ENCODE measurements at regions not wholly inside any gene's neighbourhood (a gene's known extent, or its start where the extent isn't known, plus 50 kb on each side); places are given as distances from the start of the nearest gene placed in this dataset.

DNA sequence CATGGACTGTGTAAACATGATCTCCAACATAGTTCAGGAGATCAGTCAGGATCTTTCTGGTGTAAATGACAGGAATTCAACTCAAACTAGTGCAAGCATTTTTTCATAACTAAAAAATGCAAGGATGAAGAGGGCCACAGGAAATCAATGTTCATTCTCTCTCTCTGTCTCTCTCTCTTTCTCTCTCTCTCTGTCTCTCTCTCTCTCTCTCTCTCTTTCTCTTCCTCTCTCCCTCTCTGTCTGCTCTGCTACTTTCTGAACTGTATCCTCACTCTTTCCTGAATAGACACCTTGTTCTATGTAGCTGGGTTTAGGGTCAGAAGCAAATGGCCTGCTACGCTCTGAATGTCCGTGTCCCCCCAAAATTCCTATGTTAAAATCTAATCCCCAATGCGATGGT is 240.9 kb upstream of the UBE2E2 start:
- no peak overlapping the region for H3K4me3 ChIP-seq (ENCODE audit: low read depth, low read length)
- H3K36me3 ChIP-seq (ENCODE audit: control insufficient read depth in 2 of 2, insufficient read depth in 1 of 2, low read length in 2 of 2) = no peaks in the 10 kb centered on the region
- POLR2A ChIA-PET = interaction anchor here (0.5 kb wide), 1 partner anchor 224 kb away, joined by 4 read pairs; no protein-coding TSS in a partner anchor
- no peak overlapping the region for H3K27ac ChIP-seq (ENCODE audit: extremely low read depth, low read depth, low read length)
- no peaks in the 10 kb centered on the region for H3K4me1 ChIP-seq (ENCODE audit: control insufficient read depth, insufficient read depth, low read length)
- no peaks in the 10 kb centered on the region for H3K9me3 ChIP-seq (ENCODE audit: control insufficient read depth, insufficient read depth, low read depth, low read length)
- CTCF ChIA-PET = no interaction called here
- no peak for TF ChIP-seq ZNF776 (tag by site-specific recombination; IDR thresholded peaks at IDR 0.05; ENCODE audit: borderline replicate concordance)
- peak; percentile 92 for TF ChIP-seq ZNF596 (tag by site-specific recombination; IDR thresholded peaks at IDR 0.05)
- TF ChIP-seq HOXC10 (CRISPR knock-in tag; IDR thresholded peaks at IDR 0.05) = no peak

GRCh38 chr3:22966349-22966748 is 236.8 kb upstream of the UBE2E2 start:
- no peaks in the 10 kb centered on the region for H3K4me1 ChIP-seq (ENCODE audit: control insufficient read depth, insufficient read depth, low read length)
- POLR2A ChIA-PET = no interaction called here

GRCh38 chr3:22969276-22969675 is 233.9 kb upstream of the UBE2E2 start:
- H3K4me3 ChIP-seq (ENCODE audit: low read depth, low read length) = no peak overlapping the region
- H3K4me1 ChIP-seq (ENCODE audit: control insufficient read depth, insufficient read depth, low read length) = no peaks in the 10 kb centered on the region
- CTCF ChIA-PET = no interaction called here
- no peaks in the 10 kb centered on the region for H3K9me3 ChIP-seq (ENCODE audit: control insufficient read depth, insufficient read depth, low read depth, low read length)
- H3K27ac ChIP-seq (ENCODE audit: extremely low read depth, low read depth, low read length) = no peak overlapping the region
- no peaks in the 10 kb centered on the region for H3K36me3 ChIP-seq (ENCODE audit: control insufficient read depth in 2 of 2, insufficient read depth in 1 of 2, low read length in 2 of 2)
- no peak for TF ChIP-seq ZNF19 (tag by site-specific recombination; IDR thresholded peaks at IDR 0.05; ENCODE audit: low read depth)
- TF ChIP-seq ZNF324 (tag by site-specific recombination; IDR thresholded peaks at IDR 0.05) = no peak
- POLR2A ChIA-PET = no interaction called here

More at GRCh38 chr3:22966349-22966748, 236.8 kb upstream of the UBE2E2 start:
- H3K36me3 ChIP-seq (ENCODE audit: control insufficient read depth in 2 of 2, insufficient read depth in 1 of 2, low read length in 2 of 2) = no peaks in the 10 kb centered on the region
- TF ChIP-seq ZNF555 (tag by site-specific recombination; conservative IDR thresholded peaks at IDR 0.05) (no peak), ZNF473 (tag by site-specific recombination; IDR thresholded peaks at IDR 0.05) (no peak), ZNF777 (tag by site-specific recombination; IDR thresholded peaks at IDR 0.05; ENCODE audit: borderline replicate concordance) (no peak), MZF1 (tag by site-specific recombination; IDR thresholded peaks at IDR 0.05; ENCODE audit: borderline replicate concordance) (no peak), ZNF623 (tag by site-specific recombination; IDR thresholded peaks at IDR 0.05) (no peak), ZNF10 (tag by site-specific recombination; IDR thresholded peaks at IDR 0.05) (no peak), HOXA7 (CRISPR knock-in tag; IDR thresholded peaks at IDR 0.05; ENCODE audit: borderline replicate concordance) (no peak), ZNF140 (tag by site-specific recombination; IDR thresholded peaks at IDR 0.05) (no peak)
- TF ChIP-seq, protein P1, sequence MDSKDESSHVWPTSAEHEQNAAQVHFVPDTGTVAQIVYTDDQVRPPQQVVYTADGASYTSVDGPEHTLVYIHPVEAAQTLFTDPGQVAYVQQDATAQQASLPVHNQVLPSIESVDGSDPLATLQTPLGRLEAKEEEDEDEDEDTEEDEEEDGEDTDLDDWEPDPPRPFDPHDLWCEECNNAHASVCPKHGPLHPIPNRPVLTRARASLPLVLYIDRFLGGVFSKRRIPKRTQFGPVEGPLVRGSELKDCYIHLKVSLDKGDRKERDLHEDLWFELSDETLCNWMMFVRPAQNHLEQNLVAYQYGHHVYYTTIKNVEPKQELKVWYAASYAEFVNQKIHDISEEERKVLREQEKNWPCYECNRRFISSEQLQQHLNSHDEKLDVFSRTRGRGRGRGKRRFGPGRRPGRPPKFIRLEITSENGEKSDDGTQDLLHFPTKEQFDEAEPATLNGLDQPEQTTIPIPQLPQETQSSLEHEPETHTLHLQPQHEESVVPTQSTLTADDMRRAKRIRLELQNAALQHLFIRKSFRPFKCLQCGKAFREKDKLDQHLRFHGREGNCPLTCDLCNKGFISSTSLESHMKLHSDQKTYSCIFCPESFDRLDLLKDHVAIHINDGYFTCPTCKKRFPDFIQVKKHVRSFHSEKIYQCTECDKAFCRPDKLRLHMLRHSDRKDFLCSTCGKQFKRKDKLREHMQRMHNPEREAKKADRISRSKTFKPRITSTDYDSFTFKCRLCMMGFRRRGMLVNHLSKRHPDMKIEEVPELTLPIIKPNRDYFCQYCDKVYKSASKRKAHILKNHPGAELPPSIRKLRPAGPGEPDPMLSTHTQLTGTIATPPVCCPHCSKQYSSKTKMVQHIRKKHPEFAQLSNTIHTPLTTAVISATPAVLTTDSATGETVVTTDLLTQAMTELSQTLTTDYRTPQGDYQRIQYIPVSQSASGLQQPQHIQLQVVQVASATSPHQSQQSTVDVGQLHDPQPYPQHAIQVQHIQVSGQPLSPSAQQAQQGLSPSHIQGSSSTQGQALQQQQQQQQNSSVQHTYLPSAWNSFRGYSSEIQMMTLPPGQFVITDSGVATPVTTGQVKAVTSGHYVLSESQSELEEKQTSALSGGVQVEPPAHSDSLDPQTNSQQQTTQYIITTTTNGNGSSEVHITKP (tag by site-specific recombination; IDR thresholded peaks at IDR 0.05) = no peak
- TF ChIP-seq, protein P2, sequence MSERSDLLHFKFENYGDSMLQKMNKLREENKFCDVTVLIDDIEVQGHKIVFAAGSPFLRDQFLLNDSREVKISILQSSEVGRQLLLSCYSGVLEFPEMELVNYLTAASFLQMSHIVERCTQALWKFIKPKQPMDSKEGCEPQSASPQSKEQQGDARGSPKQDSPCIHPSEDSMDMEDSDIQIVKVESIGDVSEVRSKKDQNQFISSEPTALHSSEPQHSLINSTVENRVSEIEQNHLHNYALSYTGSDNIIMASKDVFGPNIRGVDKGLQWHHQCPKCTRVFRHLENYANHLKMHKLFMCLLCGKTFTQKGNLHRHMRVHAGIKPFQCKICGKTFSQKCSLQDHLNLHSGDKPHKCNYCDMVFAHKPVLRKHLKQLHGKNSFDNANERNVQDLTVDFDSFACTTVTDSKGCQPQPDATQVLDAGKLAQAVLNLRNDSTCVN (tag by site-specific recombination; optimal IDR thresholded peaks at IDR 0.05) = no peak
- TF ChIP-seq, protein P3, sequence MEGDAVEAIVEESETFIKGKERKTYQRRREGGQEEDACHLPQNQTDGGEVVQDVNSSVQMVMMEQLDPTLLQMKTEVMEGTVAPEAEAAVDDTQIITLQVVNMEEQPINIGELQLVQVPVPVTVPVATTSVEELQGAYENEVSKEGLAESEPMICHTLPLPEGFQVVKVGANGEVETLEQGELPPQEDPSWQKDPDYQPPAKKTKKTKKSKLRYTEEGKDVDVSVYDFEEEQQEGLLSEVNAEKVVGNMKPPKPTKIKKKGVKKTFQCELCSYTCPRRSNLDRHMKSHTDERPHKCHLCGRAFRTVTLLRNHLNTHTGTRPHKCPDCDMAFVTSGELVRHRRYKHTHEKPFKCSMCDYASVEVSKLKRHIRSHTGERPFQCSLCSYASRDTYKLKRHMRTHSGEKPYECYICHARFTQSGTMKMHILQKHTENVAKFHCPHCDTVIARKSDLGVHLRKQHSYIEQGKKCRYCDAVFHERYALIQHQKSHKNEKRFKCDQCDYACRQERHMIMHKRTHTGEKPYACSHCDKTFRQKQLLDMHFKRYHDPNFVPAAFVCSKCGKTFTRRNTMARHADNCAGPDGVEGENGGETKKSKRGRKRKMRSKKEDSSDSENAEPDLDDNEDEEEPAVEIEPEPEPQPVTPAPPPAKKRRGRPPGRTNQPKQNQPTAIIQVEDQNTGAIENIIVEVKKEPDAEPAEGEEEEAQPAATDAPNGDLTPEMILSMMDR (tag by site-specific recombination; IDR thresholded peaks at IDR 0.05) = no peak
- no peaks in the 10 kb centered on the region for H3K9me3 ChIP-seq (ENCODE audit: control insufficient read depth, insufficient read depth, low read depth, low read length)
- CTCF ChIA-PET = interaction anchor here (0.6 kb wide), 1 partner anchor 49 kb away, joined by 3 read pairs; no protein-coding TSS in a partner anchor
- H3K4me3 ChIP-seq (ENCODE audit: low read depth, low read length) = no peak overlapping the region
- no peak overlapping the region for H3K27ac ChIP-seq (ENCODE audit: extremely low read depth, low read depth, low read length)

Measured in HEK293 (cell line).